ENCODE measurements at regions not wholly inside any gene's neighbourhood (a gene's known extent, or its start where the extent isn't known, plus 50 kb on each side); places are given as distances from the start of the nearest gene placed in this dataset.

GRCh38 chr10:49463605-49464004, 67.7 kb upstream of the DRGX start:
- Mint-ChIP-seq H3K27ac (no peak overlapping the region), H3K27me3 (no peaks in the 10 kb centered on the region), H3K36me3 (peaks cover 73% of the 10 kb centered on the region), H3K4me1 (no peaks in the 10 kb centered on the region), H3K4me3 (no peak overlapping the region), H3K9me3 (peaks cover 14% of the 10 kb centered on the region)
- DNase-seq, result no peak

DNA sequence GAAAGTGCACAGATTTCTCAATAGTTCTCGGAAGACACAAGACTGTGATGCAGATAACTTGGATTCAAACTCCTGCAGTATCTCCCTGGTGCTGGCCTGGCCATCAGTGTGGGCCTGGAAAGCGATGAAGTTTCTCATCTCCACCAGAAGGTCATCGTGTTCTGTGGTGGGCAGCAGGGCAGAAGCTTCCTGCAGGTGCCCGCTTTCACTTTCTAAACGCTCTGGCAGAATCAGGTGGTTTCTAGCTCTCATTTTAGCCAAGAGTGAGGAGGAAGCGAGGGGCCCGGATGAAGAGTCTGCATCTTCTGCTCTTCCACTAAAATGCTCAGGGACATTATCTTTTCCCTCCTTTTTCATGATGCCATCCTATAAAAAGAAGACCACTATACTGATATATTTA, 63.0 kb upstream of the DRGX start:
- H3K27me3 Mint-ChIP-seq, result no peaks in the 10 kb centered on the region
- H3K36me3 Mint-ChIP-seq, result peaks cover 69% of the 10 kb centered on the region
- H3K9me3 Mint-ChIP-seq, result peaks cover 20% of the 10 kb centered on the region
- H3K4me1 Mint-ChIP-seq, result no peaks in the 10 kb centered on the region
- no peak overlapping the region for H3K4me3 Mint-ChIP-seq
- no peak overlapping the region for H3K27ac Mint-ChIP-seq
- DNase-seq, result no peak

GRCh38 chr10:49457686-49458085, 61.8 kb upstream of the DRGX start:
- Mint-ChIP-seq H3K9me3 (peaks cover 22% of the 10 kb centered on the region), H3K4me3 (no peak overlapping the region), H3K27me3 (no peaks in the 10 kb centered on the region), H3K27ac (no peak overlapping the region), H3K4me1 (no peaks in the 10 kb centered on the region), H3K36me3 (peaks cover 67% of the 10 kb centered on the region)
- DNase-seq, result no peak

GRCh38 chr10:49448924-49449323, 53.0 kb upstream of the DRGX start:
- H3K27ac Mint-ChIP-seq, result no peak overlapping the region
- peaks cover 14% of the 10 kb centered on the region for H3K36me3 Mint-ChIP-seq
- no peak for DNase-seq
- H3K27me3 Mint-ChIP-seq, result no peaks in the 10 kb centered on the region
- no peak overlapping the region for H3K4me3 Mint-ChIP-seq
- peaks cover 7% of the 10 kb centered on the region for H3K4me1 Mint-ChIP-seq
- peaks cover 32% of the 10 kb centered on the region for H3K9me3 Mint-ChIP-seq

- Mint-ChIP-seq H3K27me3 (peaks cover 6% of the 10 kb centered on the region), H3K4me3 (no peak overlapping the region), H3K9me3 (peaks cover 14% of the 10 kb centered on the region), H3K27ac (no peak overlapping the region), H3K4me1 (peaks cover 14% of the 10 kb centered on the region), H3K36me3 (peaks cover 8% of the 10 kb centered on the region)
- no peak for DNase-seq
Measured at GRCh38 chr10:49446031-49446430, 50.1 kb upstream of the DRGX start.

Data from activated naive CD8-positive, alpha-beta T cell treated with anti-CD3 and anti-CD28 coated beads for 36 hours (primary cell).